PFSK-1 (cell line): ENCODE measurements at regions not wholly inside any gene's neighbourhood (a gene's known extent, or its start where the extent isn't known, plus 50 kb on each side); places are given as distances from the start of the nearest gene placed in this dataset.

ENCODE experiments used
- POLR2AphosphoS5 ChIP-seq: IDR thresholded peaks from 2 replicates; pipeline ENCODE4 v1.6.1; 2012; ENCODE audit warnings: low read depth, mild to moderate bottlenecking, control low read depth, low read length, moderate library complexity
- REST ChIP-seq, 2 experiments: IDR thresholded peaks; 2 replicates each; pipeline versions ENCODE4 v1.6.1 to v1.8.0; 2011 to 2012; ENCODE audit warnings: low read depth in 2 of 2, low read length in 2 of 2, control low read depth in 1 of 2, inconsistent platforms in 1 of 2, mild to moderate bottlenecking in 1 of 2, moderate library complexity in 1 of 2; ENCODE audit not compliant: insufficient read depth in 1 of 2
- TAF1 ChIP-seq: IDR thresholded peaks from 2 replicates; pipeline ENCODE4 v1.6.1; 2012; ENCODE audit warnings: low read length, control low read depth, borderline replicate concordance; ENCODE audit not compliant: insufficient read depth

GRCh38 chr2:140033638-140034037 is 1253.4 kb upstream of the NXPH2 start:
- TF ChIP-seq POLR2AphosphoS5 (no peak), TAF1 (no peak), REST (IDR thresholded peaks at IDR 0.05; ENCODE audit: insufficient read depth in 1 of 2, low read depth in 2 of 2, low read length in 2 of 2) (no peak)
